HEK293 (cell line): ENCODE measurements at regions not wholly inside any gene's neighbourhood (a gene's known extent, or its start where the extent isn't known, plus 50 kb on each side); places are given as distances from the start of the nearest gene placed in this dataset.

Experiments used
- CTCF ChIA-PET: fragments of 350-600 bp; formaldehyde crosslinking; extraction: SDS; loops from one replicate; lab custom pipeline; 2021; ENCODE audit warnings: antibody characterized with exemption; lab: Yijun Ruan, JAX
- POLR2A ChIA-PET: fragments of 300-600 bp; formaldehyde crosslinking; extraction: SDS; loops from one replicate; lab custom pipeline; 2020; ENCODE audit warnings: antibody characterized with exemption, inconsistent platforms; lab: Yijun Ruan, JAX
- H3K27ac ChIP-seq: fragments of 200-500 bp; sonication (Bioruptor generic); 2 replicates; pipeline ENCODE4 v1.5.1; 2014; ENCODE audit warnings: low read depth, low read length, control low read depth, inconsistent platforms; ENCODE audit errors: extremely low read depth
- H3K36me3 ChIP-seq, 2 experiments: fragments of 200-500 bp in 1 of 2; sonication (Bioruptor generic) in 1 of 2; 1 replicate in 1 of 2; 2 replicates in 1 of 2; pipeline ENCODE4 v1.5.1; 2014 to 2017; ENCODE audit warnings: inconsistent platforms in 2 of 2, low read length in 2 of 2; ENCODE audit not compliant: control insufficient read depth in 2 of 2, insufficient read depth in 1 of 2
- H3K4me1 ChIP-seq: fragments of 200-500 bp; sonication (Bioruptor generic); 2 replicates; pipeline ENCODE4 v1.5.1; 2014; ENCODE audit warnings: mild to moderate bottlenecking, low read length, inconsistent platforms; ENCODE audit not compliant: control insufficient read depth, insufficient read depth
- H3K4me3 ChIP-seq: 2 replicates; pipeline ENCODE4 v1.5.1; 2011; ENCODE audit warnings: low read depth, mild to moderate bottlenecking, control low read depth, low read length, moderate library complexity
- H3K9me3 ChIP-seq: fragments of 200-500 bp; sonication (Bioruptor generic); 2 replicates; pipeline ENCODE4 v1.5.1; 2014; ENCODE audit warnings: low read depth, low read length, inconsistent platforms; ENCODE audit not compliant: control insufficient read depth, insufficient read depth
- BCL11A ChIP-seq: fragments of 450-650 bp; formaldehyde crosslinking; IDR thresholded peaks from 2 replicates; pipeline ENCODE4 v1.5.1; 2016; ENCODE audit warnings: low read depth, missing biosample characterization, missing genetic modification characterization
- EGR2 ChIP-seq: fragments of 450-650 bp; formaldehyde crosslinking; IDR thresholded peaks from 2 replicates; pipeline ENCODE4 v1.5.1; 2016; ENCODE audit warnings: low read depth, missing biosample characterization, missing genetic modification characterization
- MZF1 ChIP-seq: fragments of 450-650 bp; formaldehyde crosslinking; IDR thresholded peaks from 2 replicates; pipeline ENCODE4 v1.5.1; 2017; ENCODE audit warnings: missing biosample characterization, missing genetic modification characterization, borderline replicate concordance
- SCRT2 ChIP-seq: fragments of 450-650 bp; formaldehyde crosslinking; IDR thresholded peaks from 2 replicates; pipeline ENCODE4 v1.5.1; 2016; ENCODE audit warnings: missing biosample characterization, missing genetic modification characterization
- SETDB1 ChIP-seq: IDR thresholded peaks from one replicate; pipeline ENCODE4 v1.6.1; 2017; ENCODE audit warnings: mild to moderate bottlenecking, low read length, moderate library complexity, mixed read lengths; ENCODE audit not compliant: insufficient read length
- SP7 ChIP-seq: fragments of 450-650 bp; formaldehyde crosslinking; IDR thresholded peaks from 2 replicates; pipeline ENCODE4 v1.5.1; 2016; ENCODE audit warnings: missing biosample characterization, missing genetic modification characterization
- ZBTB49 ChIP-seq: fragments of 450-650 bp; formaldehyde crosslinking; IDR thresholded peaks from 2 replicates; pipeline ENCODE4 v1.5.1; 2016; ENCODE audit warnings: missing biosample characterization, missing genetic modification characterization, low read depth
- ZFP69B ChIP-seq: fragments of 450-650 bp; formaldehyde crosslinking; IDR thresholded peaks from 2 replicates; pipeline ENCODE4 v1.5.1; 2016; ENCODE audit warnings: missing biosample characterization, missing genetic modification characterization
- ZNF10 ChIP-seq: fragments of 450-650 bp; formaldehyde crosslinking; IDR thresholded peaks from 2 replicates; pipeline ENCODE4 v1.5.1; 2017; ENCODE audit warnings: missing biosample characterization, missing genetic modification characterization
- ZNF146 ChIP-seq: fragments of 450-650 bp; formaldehyde crosslinking; IDR thresholded peaks from 2 replicates; pipeline ENCODE4 v1.5.1; 2016; ENCODE audit warnings: missing biosample characterization, missing genetic modification characterization
- ZNF175 ChIP-seq: fragments of 450-650 bp; formaldehyde crosslinking; IDR thresholded peaks from 2 replicates; pipeline ENCODE4 v1.5.1; 2016; ENCODE audit warnings: missing biosample characterization, missing genetic modification characterization
- ZNF19 ChIP-seq: fragments of 450-650 bp; formaldehyde crosslinking; IDR thresholded peaks from 2 replicates; pipeline ENCODE4; 2016; ENCODE audit warnings: missing biosample characterization, missing genetic modification characterization, low read depth
- ZNF23 ChIP-seq: fragments of 450-650 bp; formaldehyde crosslinking; IDR thresholded peaks from 2 replicates; pipeline ENCODE4 v1.5.1; 2016; ENCODE audit warnings: missing biosample characterization, missing genetic modification characterization, borderline replicate concordance
- ZNF324 ChIP-seq: fragments of 450-650 bp; formaldehyde crosslinking; IDR thresholded peaks from 2 replicates; pipeline ENCODE4 v1.5.1; 2016; ENCODE audit warnings: missing biosample characterization, missing genetic modification characterization
- ZNF423 ChIP-seq: fragments of 450-650 bp; formaldehyde crosslinking; IDR thresholded peaks from 2 replicates; pipeline ENCODE4 v1.5.1; 2016; ENCODE audit warnings: missing biosample characterization, missing genetic modification characterization
- ZNF529 ChIP-seq: fragments of 450-650 bp; formaldehyde crosslinking; IDR thresholded peaks from 2 replicates; pipeline ENCODE4 v1.5.1; 2017; ENCODE audit warnings: missing genetic modification characterization, missing biosample characterization; ENCODE audit not compliant: insufficient replicate concordance
- ZNF530 ChIP-seq: fragments of 450-650 bp; formaldehyde crosslinking; IDR thresholded peaks from 2 replicates; pipeline ENCODE4 v1.5.1; 2016; ENCODE audit warnings: low read depth, missing biosample characterization, missing genetic modification characterization
- ZNF560 ChIP-seq: fragments of 450-650 bp; formaldehyde crosslinking; IDR thresholded peaks from 2 replicates; pipeline ENCODE4 v1.5.1; 2017; ENCODE audit warnings: missing biosample characterization, missing genetic modification characterization, borderline replicate concordance
- ZNF580 ChIP-seq: fragments of 450-650 bp; formaldehyde crosslinking; IDR thresholded peaks from 2 replicates; pipeline ENCODE4 v1.5.1; 2016; ENCODE audit warnings: missing biosample characterization, missing genetic modification characterization
- ZNF600 ChIP-seq: fragments of 450-650 bp; formaldehyde crosslinking; IDR thresholded peaks from 2 replicates; pipeline ENCODE4 v1.5.1; 2016; ENCODE audit warnings: missing biosample characterization, missing genetic modification characterization
- ZNF610 ChIP-seq: fragments of 450-650 bp; formaldehyde crosslinking; IDR thresholded peaks from 2 replicates; pipeline ENCODE4 v1.5.1; 2016; ENCODE audit warnings: missing biosample characterization, missing genetic modification characterization, borderline replicate concordance
- ZNF624 ChIP-seq: fragments of 450-650 bp; formaldehyde crosslinking; IDR thresholded peaks from 2 replicates; pipeline ENCODE4 v1.5.1; 2017; ENCODE audit warnings: missing biosample characterization, missing genetic modification characterization
- ZNF629 ChIP-seq: fragments of 450-650 bp; formaldehyde crosslinking; IDR thresholded peaks from 2 replicates; pipeline ENCODE4 v1.5.1; 2017; ENCODE audit warnings: missing biosample characterization, missing genetic modification characterization
- ZNF707 ChIP-seq: fragments of 450-650 bp; formaldehyde crosslinking; IDR thresholded peaks from 2 replicates; pipeline ENCODE4 v1.5.1; 2016; ENCODE audit warnings: missing biosample characterization, missing genetic modification characterization
- ZNF777 ChIP-seq: fragments of 450-650 bp; formaldehyde crosslinking; IDR thresholded peaks from 2 replicates; pipeline ENCODE4 v1.5.1; 2017; ENCODE audit warnings: missing biosample characterization, missing genetic modification characterization, borderline replicate concordance
- ZNF792 ChIP-seq: fragments of 450-650 bp; formaldehyde crosslinking; IDR thresholded peaks from 2 replicates; pipeline ENCODE4 v1.5.1; 2016; ENCODE audit warnings: missing biosample characterization, missing genetic modification characterization
- ZNF843 ChIP-seq: fragments of 450-650 bp; formaldehyde crosslinking; IDR thresholded peaks from 2 replicates; pipeline ENCODE4 v1.5.1; 2016; ENCODE audit warnings: missing biosample characterization, missing genetic modification characterization
- TF ChIP-seq, protein P1 (sequence below): fragments of 450-650 bp; formaldehyde crosslinking; IDR thresholded peaks from 2 replicates; pipeline ENCODE4 v1.5.1; 2016; ENCODE audit warnings: missing biosample characterization, missing genetic modification characterization
- TF ChIP-seq, protein P2 (sequence below): IDR thresholded peaks from 2 replicates; pipeline ENCODE4 v1.6.1; 2011; ENCODE audit warnings: mild to moderate bottlenecking, low read depth, low read length, borderline replicate concordance
- TF ChIP-seq, protein P3 (sequence below): fragments of 450-650 bp; formaldehyde crosslinking; IDR thresholded peaks from 2 replicates; pipeline ENCODE4 v1.5.1; 2016; ENCODE audit warnings: missing biosample characterization, missing genetic modification characterization

DNA sequence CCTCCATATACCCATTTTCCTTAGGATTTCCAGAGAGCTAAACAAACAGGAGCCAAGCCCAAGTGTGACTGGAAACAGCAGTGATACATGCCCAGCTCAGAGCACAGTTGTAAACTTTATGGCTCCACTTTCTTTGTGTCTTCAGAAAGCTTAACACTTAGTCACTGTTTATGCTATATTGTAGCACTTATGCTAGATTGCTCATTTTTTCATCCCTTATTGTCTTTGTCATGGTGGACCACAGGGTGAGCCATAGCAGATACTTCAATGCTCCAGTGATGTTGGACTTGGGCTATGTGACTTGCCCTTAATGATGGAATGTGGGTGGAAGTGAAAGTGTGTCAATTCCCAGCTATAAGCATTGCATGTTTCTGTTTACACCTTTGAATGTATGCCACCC is 401.6 kb downstream of the METTL4 start:
- no peak overlapping the region for H3K27ac ChIP-seq
- no peaks in the 10 kb centered on the region for H3K4me1 ChIP-seq
- no peaks in the 10 kb centered on the region for H3K36me3 ChIP-seq
- H3K4me3 ChIP-seq, result no peak overlapping the region
- ChIA-PET POLR2A (no interaction called here), CTCF (interaction anchor here (0.7 to 0.8 kb wide), 2 partner anchors 54 to 65 kb away, joined by 3 to 4 read pairs; no protein-coding TSS in a partner anchor)
- no peak for TF ChIP-seq ZNF777 (tag by site-specific recombination)
- no peak for TF ChIP-seq ZNF610 (tag by site-specific recombination)
- TF ChIP-seq ZBTB49 (tag by site-specific recombination), result no peak
- TF ChIP-seq ZNF624 (tag by site-specific recombination), result no peak
- TF ChIP-seq, protein P1, sequence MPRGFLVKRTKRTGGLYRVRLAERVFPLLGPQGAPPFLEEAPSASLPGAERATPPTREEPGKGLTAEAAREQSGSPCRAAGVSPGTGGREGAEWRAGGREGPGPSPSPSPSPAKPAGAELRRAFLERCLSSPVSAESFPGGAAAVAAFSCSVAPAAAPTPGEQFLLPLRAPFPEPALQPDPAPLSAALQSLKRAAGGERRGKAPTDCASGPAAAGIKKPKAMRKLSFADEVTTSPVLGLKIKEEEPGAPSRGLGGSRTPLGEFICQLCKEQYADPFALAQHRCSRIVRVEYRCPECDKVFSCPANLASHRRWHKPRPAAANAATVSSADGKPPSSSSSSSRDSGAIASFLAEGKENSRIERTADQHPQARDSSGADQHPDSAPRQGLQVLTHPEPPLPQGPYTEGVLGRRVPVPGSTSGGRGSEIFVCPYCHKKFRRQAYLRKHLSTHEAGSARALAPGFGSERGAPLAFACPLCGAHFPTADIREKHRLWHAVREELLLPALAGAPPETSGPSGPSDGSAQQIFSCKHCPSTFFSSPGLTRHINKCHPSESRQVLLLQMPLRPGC (tag by site-specific recombination), result no peak
- TF ChIP-seq SCRT2 (tag by site-specific recombination), result no peak
- TF ChIP-seq ZNF19 (tag by site-specific recombination), result no peak
- TF ChIP-seq ZNF423, result no peak
- no peak for TF ChIP-seq ZNF843 (tag by site-specific recombination)
- TF ChIP-seq ZNF175 (tag by site-specific recombination), result no peak
- no peak for TF ChIP-seq ZNF10 (tag by site-specific recombination)
- no peak for TF ChIP-seq SETDB1
- no peak for TF ChIP-seq ZNF707 (tag by site-specific recombination)
- TF ChIP-seq ZNF23 (tag by site-specific recombination), result no peak
- TF ChIP-seq ZFP69B, result no peak
- TF ChIP-seq MZF1 (tag by site-specific recombination), result no peak
- TF ChIP-seq ZNF629 (tag by site-specific recombination), result no peak
- TF ChIP-seq ZNF792 (tag by site-specific recombination), result no peak
- no peak for TF ChIP-seq ZNF324 (tag by site-specific recombination)
- TF ChIP-seq, protein P2, sequence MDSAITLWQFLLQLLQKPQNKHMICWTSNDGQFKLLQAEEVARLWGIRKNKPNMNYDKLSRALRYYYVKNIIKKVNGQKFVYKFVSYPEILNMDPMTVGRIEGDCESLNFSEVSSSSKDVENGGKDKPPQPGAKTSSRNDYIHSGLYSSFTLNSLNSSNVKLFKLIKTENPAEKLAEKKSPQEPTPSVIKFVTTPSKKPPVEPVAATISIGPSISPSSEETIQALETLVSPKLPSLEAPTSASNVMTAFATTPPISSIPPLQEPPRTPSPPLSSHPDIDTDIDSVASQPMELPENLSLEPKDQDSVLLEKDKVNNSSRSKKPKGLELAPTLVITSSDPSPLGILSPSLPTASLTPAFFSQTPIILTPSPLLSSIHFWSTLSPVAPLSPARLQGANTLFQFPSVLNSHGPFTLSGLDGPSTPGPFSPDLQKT, result no peak
- H3K9me3 ChIP-seq, result no peaks in the 10 kb centered on the region

DNA sequence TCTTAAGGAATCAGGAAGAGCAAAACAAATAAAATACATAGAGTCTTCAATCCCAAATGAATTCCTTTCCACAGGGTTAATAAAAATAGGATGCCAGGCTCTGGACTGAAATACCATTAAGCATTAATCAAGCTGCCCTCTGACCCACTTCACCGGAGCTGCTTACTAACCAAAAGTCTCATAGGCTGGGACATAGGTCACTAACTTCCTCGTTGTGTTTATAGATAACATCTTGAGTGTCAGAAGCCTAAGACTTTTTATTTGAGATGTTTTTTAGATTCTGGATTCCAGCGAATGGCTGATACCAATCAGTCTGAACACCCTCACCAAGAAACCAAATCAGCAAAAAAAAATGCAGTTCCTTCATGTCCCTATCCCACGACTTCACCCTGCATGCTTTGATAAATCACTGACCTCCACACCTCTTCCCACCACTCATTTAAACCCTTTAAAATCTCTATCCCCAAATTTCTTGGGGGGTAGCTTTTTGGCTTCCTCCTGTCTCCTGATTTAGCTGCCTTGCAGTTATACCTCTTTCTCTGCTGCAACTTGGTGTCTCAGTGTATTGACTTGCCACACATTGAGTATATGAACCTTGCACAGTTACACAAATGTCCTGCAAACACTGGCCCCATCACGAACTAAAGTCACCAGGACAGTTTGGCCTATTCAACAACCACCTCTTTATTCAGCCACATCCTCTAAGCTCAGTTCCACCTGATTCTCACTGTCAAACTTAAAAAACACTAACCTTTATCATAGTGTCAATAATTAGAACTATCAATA is 399.3 kb downstream of the METTL4 start:
- no peak overlapping the region for H3K4me3 ChIP-seq
- no peaks in the 10 kb centered on the region for H3K36me3 ChIP-seq
- no peak overlapping the region for H3K27ac ChIP-seq
- ChIA-PET CTCF (interaction anchor here (0.7 kb wide), 1 partner anchor 1275 kb away, joined by 3 read pairs; no protein-coding TSS in a partner anchor), POLR2A (no interaction called here)
- H3K4me1 ChIP-seq, result no peaks in the 10 kb centered on the region
- no peaks in the 10 kb centered on the region for H3K9me3 ChIP-seq
- no peak for TF ChIP-seq ZNF560 (tag by site-specific recombination)
- no peak for TF ChIP-seq ZNF324 (tag by site-specific recombination)
- TF ChIP-seq, protein P3, sequence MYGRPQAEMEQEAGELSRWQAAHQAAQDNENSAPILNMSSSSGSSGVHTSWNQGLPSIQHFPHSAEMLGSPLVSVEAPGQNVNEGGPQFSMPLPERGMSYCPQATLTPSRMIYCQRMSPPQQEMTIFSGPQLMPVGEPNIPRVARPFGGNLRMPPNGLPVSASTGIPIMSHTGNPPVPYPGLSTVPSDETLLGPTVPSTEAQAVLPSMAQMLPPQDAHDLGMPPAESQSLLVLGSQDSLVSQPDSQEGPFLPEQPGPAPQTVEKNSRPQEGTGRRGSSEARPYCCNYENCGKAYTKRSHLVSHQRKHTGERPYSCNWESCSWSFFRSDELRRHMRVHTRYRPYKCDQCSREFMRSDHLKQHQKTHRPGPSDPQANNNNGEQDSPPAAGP (tag by site-specific recombination), result no peak
- no peak for TF ChIP-seq MZF1 (tag by site-specific recombination)
- no peak for TF ChIP-seq ZNF529
- TF ChIP-seq BCL11A (tag by site-specific recombination), result no peak
- TF ChIP-seq ZNF530 (tag by site-specific recombination), result no peak
- no peak for TF ChIP-seq ZNF600 (tag by site-specific recombination)
- TF ChIP-seq ZNF580 (tag by site-specific recombination), result no peak
- TF ChIP-seq SP7 (tag by site-specific recombination), result no peak
- TF ChIP-seq ZNF146 (tag by site-specific recombination), result no peak
- no peak for TF ChIP-seq EGR2 (tag by site-specific recombination)
